Colonic mucosa (tissue), 4 donors: ENCODE measurements at regions not wholly inside any gene's neighbourhood (a gene's known extent, or its start where the extent isn't known, plus 50 kb on each side); places are given as distances from the start of the nearest gene placed in this dataset.

Source experiments
- DNase-seq: peaks from one replicate; pipeline ENCODE4 v3.0.0-alpha.2; 2020
- H3K27ac ChIP-seq: fragments of 200-600 bp; one replicate; pipeline ENCODE4 v1.8.0; 2021
- H3K27me3 ChIP-seq: fragments of 200-600 bp; one replicate; pipeline ENCODE4 v1.8.0; 2021
- H3K36me3 ChIP-seq: fragments of 200-600 bp; one replicate; pipeline ENCODE4 v1.8.0; 2021
- H3K4me1 ChIP-seq: fragments of 200-600 bp; one replicate; pipeline ENCODE4 v1.8.0; 2021; ENCODE audit warnings: mild to moderate bottlenecking
- H3K4me3 ChIP-seq: fragments of 200-600 bp; one replicate; pipeline ENCODE4 v1.8.0; 2021
- H3K9ac ChIP-seq, 2 donors: one replicate each; pipeline ENCODE4 v1.7.0; 2013; ENCODE audit warnings: control low read depth in 2 of 2, low read depth in 2 of 2, low read length in 2 of 2
- H3K9me3 ChIP-seq: fragments of 200-600 bp; one replicate; pipeline ENCODE4 v1.8.0; 2021
- CTCF ChIP-seq: fragments of 200-600 bp; IDR thresholded peaks from one replicate; pipeline ENCODE4 v1.8.0; 2022; ENCODE audit warnings: antibody characterized with exemption, mild to moderate bottlenecking
- intact Hi-C: fragments of 100-400 bp; cut with DNase I; formaldehyde crosslinking; loops from one replicate; pipeline ENCODE4 v1.14.1; 2022
- donor health status: healthy.
- donor health status: DM: no; HTN: no; CAD: no.
- donor health status: DM: no; HTN: no; CAD: no.

- H3K9ac ChIP-seq = no peak overlapping the region
- H3K9me3 ChIP-seq = no peaks in the 10 kb centered on the region
- no peak overlapping the region for H3K27ac ChIP-seq
- no peaks in the 10 kb centered on the region for H3K4me1 ChIP-seq
- no peaks in the 10 kb centered on the region for H3K36me3 ChIP-seq
- intact Hi-C loops = no loop called here
- no peak overlapping the region for H3K4me3 ChIP-seq
- no peak for TF ChIP-seq CTCF
- no peak for DNase-seq
- no peaks in the 10 kb centered on the region for H3K27me3 ChIP-seq
Measured at GRCh38 chr6:114431641-114432040, 88.8 kb upstream of the HS3ST5 start.

GRCh38 chr6:114430534-114431124 is 87.8 kb upstream of the HS3ST5 start:
- intact Hi-C loops = no loop called here
- no peaks in the 10 kb centered on the region for H3K27me3 ChIP-seq
- H3K9me3 ChIP-seq = no peaks in the 10 kb centered on the region
- no peak overlapping the region for H3K4me3 ChIP-seq
- H3K27ac ChIP-seq = no peak overlapping the region
- H3K36me3 ChIP-seq = no peaks in the 10 kb centered on the region
- no peaks in the 10 kb centered on the region for H3K4me1 ChIP-seq
- DNase-seq = no peak
- no peak for TF ChIP-seq CTCF
- H3K9ac ChIP-seq = no peak overlapping the region

- Histone ChIP-seq H3K9me3 (no peaks in the 10 kb centered on the region), H3K27ac (no peak overlapping the region), H3K36me3 (no peaks in the 10 kb centered on the region), H3K9ac (no peak overlapping the region), H3K4me3 (no peak overlapping the region), H3K27me3 (no peaks in the 10 kb centered on the region), H3K4me1 (no peaks in the 10 kb centered on the region)
- no peak for DNase-seq
- no peak for TF ChIP-seq CTCF
- intact Hi-C loops = no loop called here
Measured at GRCh38 chr6:114428341-114428740, 85.5 kb upstream of the HS3ST5 start.

- no peak overlapping the region for H3K4me3 ChIP-seq
- no peaks in the 10 kb centered on the region for H3K27me3 ChIP-seq
- no peak overlapping the region for H3K9ac ChIP-seq
- TF ChIP-seq CTCF = no peak
- H3K4me1 ChIP-seq = no peaks in the 10 kb centered on the region
- H3K36me3 ChIP-seq = no peaks in the 10 kb centered on the region
- H3K27ac ChIP-seq = no peak overlapping the region
- H3K9me3 ChIP-seq = no peaks in the 10 kb centered on the region
- intact Hi-C loops = no loop called here
- no peak for DNase-seq
Measured at GRCh38 chr6:114421199-114421598, 78.4 kb upstream of the HS3ST5 start.

GRCh38 chr6:114419175-114419574 is 76.4 kb upstream of the HS3ST5 start:
- Histone ChIP-seq H3K27me3 (no peaks in the 10 kb centered on the region), H3K27ac (no peak overlapping the region), H3K9ac (no peak overlapping the region), H3K4me3 (no peak overlapping the region), H3K36me3 (no peaks in the 10 kb centered on the region), H3K9me3 (no peaks in the 10 kb centered on the region), H3K4me1 (no peaks in the 10 kb centered on the region)
- no peak for TF ChIP-seq CTCF
- DNase-seq = no peak
- intact Hi-C loops = no loop called here
